Head of caudate nucleus (tissue), 42 donors: ENCODE measurements at regions not wholly inside any gene's neighbourhood (a gene's known extent, or its start where the extent isn't known, plus 50 kb on each side); places are given as distances from the start of the nearest gene placed in this dataset.

Experiments
- DNase-seq, 42 donors: peaks; one replicate each; pipeline versions ENCODE4 v3.0.0 to v3.0.0-alpha.2; 2020 to 2021; ENCODE audit warnings: mixed read lengths in 7 of 42
- intact Hi-C: fragments of 100-400 bp; cut with DNase I; formaldehyde crosslinking; loops from one replicate; pipeline ENCODE4 v1.15.0; 2022

DNA sequence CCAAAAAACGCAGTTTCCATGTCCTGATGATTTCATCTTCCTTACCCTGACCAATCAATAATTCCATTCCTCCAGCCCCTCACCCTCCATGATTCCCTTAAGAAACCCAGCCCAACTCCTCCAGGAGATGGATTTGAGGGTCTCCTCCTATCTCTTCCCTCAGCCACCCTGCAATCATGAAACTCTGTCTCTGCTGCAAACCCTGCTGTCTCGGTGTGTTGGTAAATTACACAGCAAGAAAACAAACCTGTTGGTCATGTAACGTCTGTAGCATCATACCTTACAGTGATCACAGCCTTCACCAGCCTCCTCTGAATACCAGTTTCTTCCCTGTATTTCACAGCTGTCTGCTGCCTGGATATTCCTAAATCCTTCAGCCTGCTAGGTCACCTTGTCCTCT lies 300.7 kb upstream of the NEBL start:
- DNase-seq, result no peak
- intact Hi-C loops, result no loop called here

DNA sequence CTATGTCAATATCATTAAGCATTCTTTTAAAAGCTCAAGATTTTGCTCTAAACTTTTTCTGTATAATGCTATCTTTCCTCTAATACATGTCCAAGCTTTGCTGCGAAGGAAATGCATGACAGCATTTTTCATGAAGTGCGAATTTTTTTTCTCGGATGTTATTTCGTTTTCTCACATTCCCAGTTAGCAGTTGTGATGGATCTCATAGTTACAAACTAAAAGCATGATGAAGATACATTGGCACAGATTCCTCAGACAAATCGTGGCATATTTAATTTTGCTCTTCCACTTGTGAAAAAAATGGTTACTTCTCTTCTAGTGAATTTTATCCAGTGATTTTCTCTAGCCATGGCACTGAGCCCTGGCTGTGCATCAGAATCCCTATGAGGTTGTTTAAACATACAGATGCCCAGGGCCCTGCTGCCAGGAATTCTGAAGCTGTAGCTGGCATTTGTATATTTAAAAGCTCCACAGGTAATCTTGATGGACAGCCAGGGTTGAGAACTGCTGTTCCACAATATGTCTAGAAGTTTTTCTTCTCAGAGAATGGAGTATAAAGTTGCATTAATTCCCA lies 299.8 kb upstream of the NEBL start:
- no peak for DNase-seq
- intact Hi-C loops, result no loop called here

DNA sequence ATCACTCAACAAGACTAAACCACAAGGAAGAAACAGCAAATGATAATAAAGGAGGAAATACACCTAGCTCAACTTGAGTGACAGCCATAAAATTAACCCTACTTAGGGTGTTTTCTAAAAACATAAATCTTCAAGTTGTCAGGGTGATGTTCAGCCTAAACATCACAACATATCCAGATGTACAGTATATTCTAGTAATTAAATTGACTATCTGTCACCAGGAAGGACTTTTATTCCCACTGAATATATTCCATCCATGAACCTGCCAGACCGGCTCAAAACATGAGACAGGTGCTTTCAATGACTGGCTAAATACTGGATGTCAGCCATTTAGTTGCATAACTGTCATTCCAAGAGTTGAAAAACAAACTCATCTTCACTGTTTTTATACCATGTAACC lies 298.1 kb upstream of the NEBL start:
- DNase-seq, result no peak
- intact Hi-C loops, result no loop called here

DNA sequence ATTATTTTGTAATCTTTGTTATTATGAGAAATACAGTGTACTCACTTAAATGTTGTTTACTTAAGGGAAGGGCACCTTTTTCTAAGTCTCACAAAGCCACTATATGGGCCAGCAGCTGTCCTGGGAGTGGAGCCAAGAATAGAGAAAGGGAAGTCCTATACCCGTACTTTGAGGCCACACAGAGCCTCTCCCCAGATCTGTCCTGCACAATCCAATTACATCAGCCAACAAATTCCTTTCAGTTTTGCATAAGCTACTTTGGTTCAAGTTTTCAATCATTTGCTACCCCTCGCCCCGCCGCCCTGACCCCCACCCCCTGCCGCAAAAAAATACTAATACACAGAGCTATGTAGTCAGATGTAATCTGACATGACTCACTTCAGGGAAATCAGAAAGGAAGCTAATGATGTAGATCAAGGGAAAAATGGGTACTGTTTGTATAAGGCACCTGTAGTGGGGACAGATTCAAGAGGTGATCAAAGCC lies 297.4 kb upstream of the NEBL start:
- DNase-seq, result no peak
- intact Hi-C loops, result no loop called here

DNA sequence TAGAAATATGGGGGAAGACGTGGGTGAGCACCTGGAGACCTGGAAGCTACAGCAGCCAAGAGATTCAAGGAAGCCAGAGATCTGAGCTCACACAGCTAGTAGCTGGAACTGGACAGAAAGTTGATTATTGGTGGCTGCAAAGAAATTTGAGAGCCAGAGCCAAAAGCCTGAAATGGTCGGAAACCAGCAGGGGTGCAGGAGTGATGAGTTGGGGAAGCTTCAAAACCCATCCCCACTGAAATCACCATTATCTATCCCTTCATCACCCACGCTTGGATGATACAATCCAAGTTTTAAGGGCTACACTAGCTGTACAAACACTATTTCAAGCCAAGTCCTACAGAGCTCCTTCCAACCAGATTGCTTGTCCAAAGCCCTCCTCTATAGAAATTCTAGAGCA lies 296.1 kb upstream of the NEBL start:
- DNase-seq, result no peak
- intact Hi-C loops, result no loop called here

DNA sequence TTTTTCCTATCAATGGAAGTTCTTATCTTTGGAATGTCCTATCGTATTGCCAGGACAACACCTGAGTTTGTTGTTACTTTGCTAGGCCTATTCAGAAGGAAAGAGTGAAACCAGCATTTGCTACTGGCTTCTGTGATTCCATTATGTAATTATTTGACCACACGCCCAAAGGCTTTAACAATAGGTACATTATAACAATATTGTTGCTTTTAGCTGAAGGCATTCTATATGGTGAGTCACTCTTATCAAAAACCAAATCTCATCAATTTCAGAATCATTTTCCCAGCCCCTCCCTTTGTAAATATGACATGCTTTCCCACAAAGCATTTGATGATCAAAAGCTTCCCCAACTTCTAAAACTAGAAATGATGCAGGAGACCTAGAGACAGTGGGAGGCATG lies 294.4 kb upstream of the NEBL start:
- DNase-seq, result no peak
- intact Hi-C loops, result no loop called here

DNA sequence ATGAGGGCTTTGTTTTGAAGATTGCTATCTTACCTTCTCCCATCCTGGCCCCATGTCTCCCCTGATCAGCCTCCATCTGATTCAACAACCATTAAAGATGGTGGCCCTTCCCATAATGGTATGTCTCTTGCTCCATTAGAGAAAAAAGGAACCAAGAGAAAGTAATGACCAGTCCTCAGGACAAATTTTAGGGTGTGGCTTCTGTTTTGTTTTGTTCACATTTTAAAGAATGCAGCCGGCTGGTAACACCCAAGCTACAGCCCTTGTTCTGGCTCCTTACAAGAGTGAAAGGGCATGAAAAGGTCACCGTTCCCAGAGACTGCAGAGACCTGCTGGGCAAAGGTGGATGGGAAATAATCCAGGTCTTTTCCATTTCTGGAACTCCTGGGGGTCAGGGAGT lies 287.9 kb upstream of the NEBL start:
- no peak for DNase-seq
- intact Hi-C loops, result no loop called here

DNA sequence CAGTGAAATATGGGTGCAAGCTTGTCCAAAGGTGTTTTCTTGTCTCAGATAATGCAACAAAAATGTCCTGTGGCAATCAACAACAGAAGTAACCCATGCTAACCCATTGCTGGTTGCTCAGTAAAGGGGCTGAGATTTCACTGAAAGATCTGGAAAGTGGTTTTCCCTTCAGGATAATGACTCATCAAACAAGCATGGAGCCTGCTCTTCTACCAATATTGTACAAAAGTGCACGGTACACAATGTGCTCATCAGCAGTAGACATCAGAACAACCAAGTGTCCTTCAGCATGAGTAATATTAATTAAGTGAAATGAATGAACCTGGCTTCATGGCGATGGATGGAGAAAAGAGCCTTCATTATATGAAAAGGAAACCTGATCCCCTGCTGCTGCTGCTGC lies 287.1 kb upstream of the NEBL start:
- intact Hi-C loops, result no loop called here
- no peak for DNase-seq

DNA sequence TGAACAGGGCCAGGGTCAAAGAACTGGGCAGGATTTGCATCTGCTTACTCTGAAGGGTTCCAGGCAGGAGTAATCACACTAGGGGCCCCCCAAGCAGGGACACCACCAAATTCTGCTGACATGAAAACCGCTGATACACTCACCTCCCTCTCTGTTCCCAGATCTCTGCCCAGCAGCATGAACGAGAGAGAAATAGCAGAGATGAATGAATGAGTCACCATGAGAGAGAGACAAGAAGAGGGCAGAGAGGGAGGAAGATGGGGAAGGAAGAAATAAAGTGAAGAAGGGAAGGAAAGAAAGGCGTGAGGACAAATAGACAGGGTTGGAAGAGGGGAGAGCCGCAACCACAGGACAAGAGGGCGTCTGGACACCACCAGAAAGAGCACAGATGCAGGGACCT lies 285.9 kb upstream of the NEBL start:
- no peak for DNase-seq
- intact Hi-C loops, result no loop called here

DNA sequence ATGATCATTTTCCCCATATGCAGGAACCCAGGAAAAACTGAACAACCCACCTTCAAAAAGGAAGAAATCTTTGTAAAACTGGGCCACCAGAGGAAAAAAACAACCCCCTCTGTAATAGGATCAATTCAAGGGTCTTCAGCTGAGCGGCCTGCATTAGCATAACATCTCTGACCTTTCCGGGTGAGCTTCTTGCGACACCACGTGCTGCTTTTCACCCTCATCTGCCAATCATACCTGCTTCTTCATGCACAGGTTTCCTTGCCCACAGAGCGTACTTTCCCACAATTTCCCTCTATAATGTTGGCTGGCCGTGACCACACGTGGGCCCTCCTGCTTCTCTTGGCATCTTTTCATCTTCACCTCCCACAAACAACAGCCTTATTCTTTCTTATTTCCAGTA lies 284.3 kb upstream of the NEBL start:
- intact Hi-C loops, result no loop called here
- DNase-seq, result no peak

DNA sequence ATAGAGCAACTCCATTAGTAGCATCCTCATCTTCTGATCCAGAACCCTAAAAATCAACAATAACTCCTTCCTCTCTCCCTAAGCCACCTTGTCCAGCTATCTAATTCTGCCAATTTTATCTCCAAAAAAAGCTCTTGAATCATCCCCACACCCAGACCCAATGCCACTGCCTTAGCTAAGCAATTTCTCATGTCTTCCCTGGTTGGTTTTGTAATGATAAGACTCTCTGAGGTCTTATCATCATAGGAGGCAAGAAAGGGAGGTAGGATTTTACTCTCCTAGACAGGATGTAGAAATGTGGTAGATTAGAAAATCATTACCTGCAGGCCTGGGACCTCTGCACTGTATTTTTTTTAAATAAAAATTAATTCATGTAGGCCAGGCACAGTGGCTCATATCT lies 283.5 kb upstream of the NEBL start:
- intact Hi-C loops, result no loop called here
- no peak for DNase-seq

DNA sequence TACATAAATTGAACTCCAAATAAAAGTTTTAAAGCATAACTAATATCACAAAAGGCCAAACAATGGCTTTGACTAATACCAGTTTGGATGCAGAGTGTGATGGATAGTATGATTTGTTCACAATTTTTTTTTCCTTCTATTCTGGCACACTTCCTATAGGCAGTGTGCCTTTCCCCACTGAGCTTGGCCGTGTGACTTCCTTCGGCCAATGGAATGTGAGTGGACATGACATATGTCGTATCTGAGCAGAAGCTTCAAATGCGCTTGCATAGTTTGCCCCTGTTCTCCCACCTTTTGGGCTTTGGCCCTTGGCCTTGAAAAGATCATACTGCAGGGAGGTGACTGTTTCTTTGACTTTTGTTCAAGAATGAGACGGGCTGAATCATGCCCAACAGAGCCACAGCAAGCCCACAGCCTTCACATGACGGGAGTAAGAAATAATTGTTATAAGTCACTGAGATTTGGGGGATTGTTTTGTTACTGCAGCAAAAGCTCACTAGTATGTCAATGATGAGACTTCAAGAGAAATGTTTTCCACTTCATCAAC lies 279.9 kb upstream of the NEBL start:
- intact Hi-C loops, result loop anchor here (10.0 kb wide), 1 partner anchor 82 kb away; no protein-coding TSS in a partner anchor
- DNase-seq, result no peak

DNA sequence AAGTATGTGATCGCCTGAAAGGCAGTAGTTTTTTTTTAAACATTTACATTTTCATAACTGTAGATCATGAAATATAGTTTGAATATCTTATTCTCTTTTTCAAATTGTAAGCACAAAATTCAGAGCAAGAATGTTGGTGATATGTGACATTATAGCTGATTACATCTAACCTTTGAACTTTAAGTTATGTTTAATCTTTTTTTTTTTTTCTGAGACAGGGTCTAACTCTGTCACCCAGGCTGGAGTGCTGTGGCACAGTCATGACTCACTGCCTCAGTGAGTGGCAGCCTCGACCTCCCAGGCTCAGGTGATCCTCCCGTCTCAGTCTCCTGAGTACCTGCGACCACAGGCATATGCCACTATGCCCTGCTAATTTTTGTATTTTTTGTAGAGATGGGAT lies 278.7 kb upstream of the NEBL start:
- intact Hi-C loops, result loop anchor here (10.0 kb wide), 1 partner anchor 81 kb away; no protein-coding TSS in a partner anchor

DNA sequence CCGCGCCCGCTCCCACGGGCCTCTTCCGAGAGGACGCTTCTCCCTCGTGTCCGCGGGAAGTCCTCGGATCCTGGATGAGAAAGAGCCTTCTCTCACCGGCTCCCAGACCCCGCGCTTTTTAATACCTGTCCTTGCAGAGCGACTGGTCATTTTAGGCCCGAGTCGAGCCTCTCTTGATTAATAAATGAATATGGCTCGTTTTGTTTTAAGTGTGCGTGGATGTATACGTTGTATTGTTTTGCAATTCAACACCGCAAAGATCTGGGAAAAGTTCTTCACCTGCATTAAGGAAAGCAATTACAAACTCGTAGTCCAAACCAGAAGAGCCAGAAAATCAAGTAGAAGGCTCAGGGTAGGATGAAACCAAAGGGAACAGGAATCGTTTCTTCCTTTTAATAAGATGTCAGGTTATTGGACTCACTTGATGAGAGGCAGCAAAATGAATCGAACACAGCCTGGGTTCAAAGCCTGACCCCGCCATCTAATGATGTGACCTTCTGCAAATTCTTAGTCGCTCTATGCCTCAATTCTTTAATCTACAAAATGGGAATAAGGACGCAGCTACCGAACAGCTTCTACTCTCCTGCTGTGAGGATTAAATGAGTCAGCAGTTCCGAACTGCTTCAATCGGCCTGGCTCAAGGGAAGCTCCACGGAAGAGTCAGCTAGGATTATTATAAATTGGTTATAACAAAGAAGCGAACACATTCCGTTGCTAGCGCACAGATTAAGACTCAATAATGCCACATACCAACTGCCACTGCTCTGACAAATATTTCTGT lies 277.8 kb upstream of the NEBL start:
- peak in 10 of 42 donors; percentile 5 to 48 (median 14) for DNase-seq
- intact Hi-C loops, result loop anchor here (10.0 kb wide), 1 partner anchor 80 kb away; no protein-coding TSS in a partner anchor

More for the DNA sequence above, 278.7 kb upstream of the NEBL start:
- DNase-seq, result no peak

DNA sequence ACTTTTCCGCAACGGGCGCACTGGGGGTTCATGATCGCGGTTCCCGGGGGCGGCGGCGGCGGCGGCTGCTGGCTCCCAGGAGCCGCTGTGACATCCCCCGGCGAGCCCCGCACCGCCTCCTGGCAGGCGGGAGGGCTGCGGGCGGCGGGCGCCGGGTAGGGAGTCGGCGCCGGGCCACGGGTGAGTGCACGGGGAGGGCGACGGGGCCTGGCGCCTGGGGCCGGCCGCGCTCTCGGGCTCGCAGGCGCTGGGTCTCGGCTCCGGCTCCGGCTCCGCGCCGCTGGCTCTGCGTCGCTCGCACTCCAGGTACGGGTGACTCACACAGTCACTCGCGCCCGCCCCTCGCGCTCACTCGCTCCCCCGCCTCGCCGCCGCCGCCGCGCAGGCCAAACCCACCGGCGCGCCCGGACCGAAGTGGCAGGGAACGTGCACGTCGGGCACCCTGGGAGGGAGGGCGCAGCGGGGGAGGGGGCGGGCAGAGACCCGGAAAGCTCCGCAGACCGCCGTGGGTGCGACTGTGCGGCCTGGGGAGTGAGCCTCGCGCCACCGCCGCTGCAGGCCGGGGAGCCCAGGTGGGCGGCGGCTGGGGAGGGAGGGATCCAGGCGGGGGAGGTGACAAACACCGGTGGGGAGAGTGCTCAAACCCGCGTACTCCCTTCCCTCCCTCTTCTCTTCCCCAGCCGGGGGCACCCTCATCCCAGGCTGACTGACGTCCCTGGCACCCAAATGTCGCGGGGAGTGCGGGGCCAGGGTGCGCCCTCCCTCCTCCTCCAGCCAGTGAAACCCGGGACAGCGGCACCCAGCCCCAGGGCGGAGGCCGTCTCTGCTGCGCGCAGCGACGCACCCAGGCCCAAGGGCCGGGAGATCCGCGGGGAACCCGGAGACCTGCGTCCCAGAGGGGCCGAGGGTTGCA lies 276.9 kb upstream of the NEBL start:
- DNase-seq, result peak; percentile 44 to 93 (median 78)
- intact Hi-C loops, result loop anchor here (10.0 kb wide), 1 partner anchor 79 kb away; no protein-coding TSS in a partner anchor

DNA sequence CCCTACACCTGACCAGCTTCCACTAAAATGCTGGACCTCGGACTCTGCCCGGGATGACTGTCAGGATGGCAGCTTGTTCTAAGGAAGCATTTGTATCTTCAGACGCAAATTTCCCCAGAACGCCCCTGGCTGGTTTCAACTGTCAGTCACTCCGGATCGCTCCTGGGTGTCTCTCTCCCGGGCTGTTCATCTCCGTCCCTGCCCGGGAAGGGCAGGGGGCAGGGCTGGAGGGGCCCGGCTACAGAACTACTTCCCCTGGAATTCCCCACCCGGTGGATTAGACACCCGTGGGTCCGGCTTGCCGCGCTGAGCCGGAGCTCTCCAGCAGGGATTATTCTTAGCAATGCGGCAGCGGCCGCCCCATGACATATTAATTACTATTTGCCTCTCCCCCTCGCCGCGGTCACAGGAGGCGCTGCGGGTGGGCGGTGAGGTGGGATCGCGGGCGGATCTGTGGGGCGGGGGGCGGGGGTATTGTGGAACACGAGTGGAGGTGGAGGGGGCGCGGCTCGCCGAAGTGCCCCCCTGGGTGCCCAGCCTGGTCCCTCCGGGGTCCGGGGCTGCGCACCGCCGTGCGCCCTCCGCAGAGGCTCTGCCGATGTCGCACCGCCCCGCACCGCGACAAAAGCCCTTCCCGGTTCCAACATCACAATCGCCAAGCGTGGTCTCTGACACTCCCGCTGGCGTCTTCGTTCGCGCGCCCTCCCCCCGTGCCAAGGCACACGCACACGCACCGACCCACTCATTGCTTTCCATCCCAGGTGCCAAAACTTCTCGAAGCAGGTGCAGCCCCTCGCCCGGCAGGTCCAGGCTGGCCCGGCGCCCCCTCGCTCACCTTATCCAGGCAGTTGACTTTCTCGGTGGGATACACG lies 276.1 kb upstream of the NEBL start:
- peak in 41 of 42 donors; percentile 13 to 73 (median 46) for DNase-seq
- intact Hi-C loops, result loop anchor here (10.0 kb wide), 1 partner anchor 78 kb away; no protein-coding TSS in a partner anchor

DNA sequence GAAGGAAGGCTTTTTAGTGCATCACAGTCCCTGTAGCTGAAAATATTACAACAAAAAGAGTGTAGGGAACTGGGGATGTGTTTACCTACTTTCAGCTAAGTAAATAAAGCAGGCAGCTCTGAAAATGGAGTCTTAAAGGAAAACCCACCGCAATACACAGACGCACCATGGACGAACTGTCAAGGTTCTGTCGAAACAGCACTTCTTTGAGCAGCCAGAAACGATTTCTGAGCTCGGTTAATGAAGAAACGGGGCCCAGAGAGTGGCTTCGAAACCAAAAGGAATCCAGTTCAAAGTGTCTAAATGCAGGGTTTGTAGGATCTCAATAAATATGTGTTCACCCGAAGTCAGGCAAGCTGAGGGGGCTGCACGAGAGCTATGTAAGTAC lies 275.4 kb upstream of the NEBL start:
- peak in 3 of 42 donors; percentile 16 to 22 (median 20) for DNase-seq
- intact Hi-C loops, result loop anchor here (10.0 kb wide), 1 partner anchor 78 kb away; no protein-coding TSS in a partner anchor

DNA sequence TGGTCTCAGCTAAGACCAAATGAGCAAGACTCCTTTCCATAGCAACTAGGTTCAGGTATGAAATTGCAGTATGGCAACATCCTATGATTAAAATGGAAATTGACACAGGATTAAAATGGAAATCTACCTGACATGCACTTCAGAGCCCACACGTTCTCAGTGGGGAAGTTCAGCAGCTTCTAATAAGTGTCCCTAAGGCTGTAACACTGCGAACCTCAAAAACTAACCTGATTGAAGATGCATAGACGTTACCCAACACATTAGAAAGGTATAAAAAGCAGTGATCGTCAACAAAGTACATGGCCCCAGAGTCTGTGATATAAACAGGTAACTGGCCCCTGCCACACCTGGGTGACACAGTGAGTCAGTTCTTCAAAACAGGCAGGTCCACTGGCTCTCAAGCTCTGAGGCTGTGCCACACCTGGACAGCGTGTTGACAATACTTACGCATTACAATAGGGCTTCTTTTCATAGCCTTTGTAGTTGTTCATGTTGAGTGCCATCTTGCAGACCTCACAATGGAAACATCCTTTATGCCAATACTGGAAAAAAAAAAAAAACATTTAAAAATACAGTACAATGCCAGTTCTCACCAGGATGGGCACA lies 274.9 kb upstream of the NEBL start:
- peak in 5 of 42 donors; percentile 6 to 34 (median 8) for DNase-seq
- intact Hi-C loops, result loop anchor here (10.0 kb wide), 1 partner anchor 77 kb away; no protein-coding TSS in a partner anchor
